Immature natural killer cell (primary cell): ENCODE measurements at regions not wholly inside any gene's neighbourhood (a gene's known extent, or its start where the extent isn't known, plus 50 kb on each side); places are given as distances from the start of the nearest gene placed in this dataset.

Experiments used
- DNase-seq, 3 donors: peaks; one replicate each; pipeline ENCODE4 v3.0.0; 2022; ENCODE audit warnings: mixed read lengths in 1 of 3
- H3K27ac Mint-ChIP-seq, 6 donors: one replicate each; pipeline ENCODE4 v1.8.0; 2020; ENCODE audit warnings: mixed read lengths in 6 of 6, mild to moderate bottlenecking in 5 of 6, inconsistent platforms in 4 of 6, moderate library complexity in 3 of 6
- H3K27me3 Mint-ChIP-seq, 3 donors: one replicate each; pipeline ENCODE4 v1.8.0; 2020 to 2021; ENCODE audit warnings: low read depth in 3 of 3, mild to moderate bottlenecking in 3 of 3, mixed read lengths in 3 of 3, moderate library complexity in 3 of 3, inconsistent platforms in 1 of 3
- H3K36me3 Mint-ChIP-seq, 3 donors: one replicate each; pipeline ENCODE4 v1.8.0; 2020; ENCODE audit warnings: mixed read lengths in 3 of 3, inconsistent platforms in 2 of 3, mild to moderate bottlenecking in 2 of 3
- H3K4me1 Mint-ChIP-seq, 2 donors: one replicate each; pipeline ENCODE4 v1.8.0; 2020; ENCODE audit warnings: inconsistent platforms in 2 of 2, mild to moderate bottlenecking in 2 of 2, mixed read lengths in 2 of 2, moderate library complexity in 1 of 2
- H3K4me3 Mint-ChIP-seq, 5 donors: one replicate each; pipeline ENCODE4 v1.8.0; 2020; ENCODE audit warnings: mild to moderate bottlenecking in 5 of 5, mixed read lengths in 5 of 5, inconsistent platforms in 3 of 5, moderate library complexity in 3 of 5
- H3K9me3 Mint-ChIP-seq, 6 donors: one replicate each; pipeline ENCODE4 v1.8.0; 2020; ENCODE audit warnings: mild to moderate bottlenecking in 6 of 6, mixed read lengths in 6 of 6, inconsistent platforms in 4 of 6, moderate library complexity in 3 of 6

- Mint-ChIP-seq H3K27ac (no peak overlapping the region), H3K9me3 (peaks cover 9 to 38% (median 33%) of the 10 kb centered on the region in 6 donors), H3K27me3 (peaks cover 0 to 2% (median 0%) of the 10 kb centered on the region in 3 donors), H3K36me3 (peaks cover 0 to 3% (median 0%) of the 10 kb centered on the region in 3 donors), H3K4me3 (no peak overlapping the region), H3K4me1 (no peaks in the 10 kb centered on the region)
- DNase-seq: no peak
These were observed 85.7 kb upstream of the GALNT13 start for GRCh38 chr2:153786016-153786415.

DNA sequence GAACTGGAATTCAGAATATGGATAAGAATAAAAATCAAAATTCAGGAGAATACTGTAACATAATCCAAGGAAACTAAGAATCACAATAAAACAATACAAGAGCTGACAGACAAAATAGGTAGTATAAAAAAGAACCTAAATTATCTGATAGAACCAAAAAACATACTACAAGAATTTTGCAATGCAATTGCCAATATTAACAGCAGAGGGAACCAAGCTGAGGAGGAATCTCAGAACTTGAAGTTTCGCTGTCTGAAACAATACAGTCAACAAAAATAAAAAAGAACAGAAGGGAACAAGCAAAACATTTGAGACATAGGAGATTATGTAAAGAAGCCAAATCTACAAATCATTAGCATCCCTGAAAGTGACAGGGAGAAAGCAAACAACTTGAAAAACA lies 84.1 kb upstream of the GALNT13 start:
- H3K27ac Mint-ChIP-seq: no peak overlapping the region
- DNase-seq: no peak
- H3K9me3 Mint-ChIP-seq: peaks cover 9 to 39% (median 35%) of the 10 kb centered on the region in 6 donors
- peaks cover 0 to 2% (median 0%) of the 10 kb centered on the region in 3 donors for H3K27me3 Mint-ChIP-seq
- H3K4me1 Mint-ChIP-seq: no peaks in the 10 kb centered on the region
- H3K36me3 Mint-ChIP-seq: peaks cover 0 to 3% (median 0%) of the 10 kb centered on the region in 3 donors
- H3K4me3 Mint-ChIP-seq: no peak overlapping the region

DNA sequence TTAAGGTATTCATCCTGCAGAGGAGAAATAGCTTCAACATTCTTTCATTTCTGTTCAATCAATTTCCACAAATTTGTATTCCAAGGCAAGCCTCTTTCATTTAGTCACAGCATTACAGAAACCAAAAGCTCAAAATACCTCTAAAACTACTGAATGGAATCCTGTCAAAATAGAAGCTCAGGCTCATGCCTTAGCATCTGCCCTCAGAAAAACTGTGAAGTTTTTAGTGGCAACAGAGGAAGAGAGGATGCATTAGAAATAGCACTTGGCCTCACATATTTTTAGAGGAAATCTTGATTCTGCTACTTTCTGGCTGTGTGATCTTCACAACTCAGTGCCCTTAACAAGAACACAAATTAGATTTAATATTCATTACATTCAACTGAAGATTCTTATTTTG lies 69.1 kb upstream of the GALNT13 start:
- no peak for DNase-seq
- no peaks in the 10 kb centered on the region for H3K27me3 Mint-ChIP-seq
- no peak overlapping the region for H3K27ac Mint-ChIP-seq
- peaks cover 3 to 20% (median 7%) of the 10 kb centered on the region in 6 donors for H3K9me3 Mint-ChIP-seq
- H3K4me1 Mint-ChIP-seq: no peaks in the 10 kb centered on the region
- no peak overlapping the region for H3K4me3 Mint-ChIP-seq
- H3K36me3 Mint-ChIP-seq: no peaks in the 10 kb centered on the region

- no peak for DNase-seq
- Mint-ChIP-seq H3K4me3 (no peak overlapping the region), H3K4me1 (no peaks in the 10 kb centered on the region), H3K36me3 (no peaks in the 10 kb centered on the region), H3K27me3 (peaks cover 0 to 1% (median 0%) of the 10 kb centered on the region in 3 donors), H3K27ac (no peak overlapping the region), H3K9me3 (peaks cover 3 to 24% (median 8%) of the 10 kb centered on the region in 6 donors)
These were observed 63.0 kb upstream of the GALNT13 start for GRCh38 chr2:153808679-153809078.

DNA sequence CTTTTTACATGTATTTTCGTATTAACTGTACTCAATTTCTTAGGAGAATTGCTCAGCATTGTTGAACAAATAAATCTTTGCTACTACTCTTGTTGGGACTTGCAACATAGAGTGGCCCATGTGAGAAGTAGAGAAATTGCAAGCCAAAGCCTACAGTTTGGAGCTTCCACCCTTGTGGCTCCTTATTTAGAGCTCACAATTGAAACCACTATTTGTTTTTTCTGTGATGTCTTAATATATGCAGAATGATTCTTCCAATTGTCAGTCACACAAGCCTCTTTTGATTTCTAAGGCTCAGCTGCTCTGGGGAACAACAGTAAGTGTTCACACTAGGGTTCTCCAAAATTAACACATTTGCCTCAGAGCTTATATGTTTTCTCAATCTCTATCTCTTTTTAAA lies 60.2 kb upstream of the GALNT13 start:
- Mint-ChIP-seq H3K27me3 (peaks cover 0 to 1% (median 0%) of the 10 kb centered on the region in 3 donors), H3K4me3 (no peak overlapping the region), H3K36me3 (no peaks in the 10 kb centered on the region), H3K27ac (no peak overlapping the region), H3K9me3 (peaks cover 7 to 39% (median 11%) of the 10 kb centered on the region in 6 donors), H3K4me1 (no peaks in the 10 kb centered on the region)
- no peak for DNase-seq

DNA sequence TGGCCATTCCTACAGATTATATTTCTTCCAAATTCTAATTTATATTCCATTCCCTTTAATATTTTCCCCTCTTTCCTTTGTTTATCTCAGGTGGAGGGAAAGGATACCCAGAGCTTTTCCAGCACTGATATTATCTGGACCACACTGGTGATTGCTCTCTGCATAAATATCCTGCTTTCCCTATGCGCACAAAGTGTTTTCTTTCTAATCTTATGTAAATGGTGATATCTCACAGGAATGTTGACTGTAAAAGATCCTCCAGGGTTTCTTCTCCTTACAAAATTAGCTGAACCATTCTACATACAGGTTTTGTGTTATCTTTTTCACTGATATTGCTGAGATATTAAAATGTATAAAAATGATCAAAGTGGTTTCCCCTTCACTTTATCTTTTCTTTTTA lies 59.1 kb upstream of the GALNT13 start:
- peaks cover 0 to 1% (median 0%) of the 10 kb centered on the region in 3 donors for H3K27me3 Mint-ChIP-seq
- no peaks in the 10 kb centered on the region for H3K4me1 Mint-ChIP-seq
- H3K27ac Mint-ChIP-seq: no peak overlapping the region
- peaks cover 10 to 44% (median 15%) of the 10 kb centered on the region in 6 donors for H3K9me3 Mint-ChIP-seq
- H3K4me3 Mint-ChIP-seq: no peak overlapping the region
- no peak for DNase-seq
- no peaks in the 10 kb centered on the region for H3K36me3 Mint-ChIP-seq

DNA sequence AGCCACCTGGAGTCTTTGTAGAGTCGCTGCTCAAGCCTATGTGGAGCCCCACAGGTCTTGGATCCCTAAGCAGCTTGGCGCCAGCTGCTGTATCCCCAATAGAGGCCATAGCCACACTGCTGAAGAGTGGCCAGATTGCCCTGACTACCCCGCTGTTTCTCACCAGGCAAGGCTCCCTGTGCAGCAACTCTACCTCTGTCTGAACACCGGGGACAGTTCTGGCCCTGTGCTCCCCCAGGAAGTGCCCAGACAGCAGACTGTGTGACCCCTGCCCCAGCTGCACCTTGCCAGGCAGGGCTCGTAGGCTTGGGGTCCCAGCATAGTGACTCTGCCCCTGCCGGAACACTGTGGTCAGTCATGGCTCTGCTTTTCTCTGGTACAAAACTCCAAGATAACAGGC lies 53.5 kb upstream of the GALNT13 start:
- H3K9me3 Mint-ChIP-seq: peaks cover 13 to 42% (median 20%) of the 10 kb centered on the region in 6 donors
- no peaks in the 10 kb centered on the region for H3K4me1 Mint-ChIP-seq
- no peak overlapping the region for H3K27ac Mint-ChIP-seq
- DNase-seq: no peak
- no peaks in the 10 kb centered on the region for H3K27me3 Mint-ChIP-seq
- H3K4me3 Mint-ChIP-seq: no peak overlapping the region
- no peaks in the 10 kb centered on the region for H3K36me3 Mint-ChIP-seq

DNA sequence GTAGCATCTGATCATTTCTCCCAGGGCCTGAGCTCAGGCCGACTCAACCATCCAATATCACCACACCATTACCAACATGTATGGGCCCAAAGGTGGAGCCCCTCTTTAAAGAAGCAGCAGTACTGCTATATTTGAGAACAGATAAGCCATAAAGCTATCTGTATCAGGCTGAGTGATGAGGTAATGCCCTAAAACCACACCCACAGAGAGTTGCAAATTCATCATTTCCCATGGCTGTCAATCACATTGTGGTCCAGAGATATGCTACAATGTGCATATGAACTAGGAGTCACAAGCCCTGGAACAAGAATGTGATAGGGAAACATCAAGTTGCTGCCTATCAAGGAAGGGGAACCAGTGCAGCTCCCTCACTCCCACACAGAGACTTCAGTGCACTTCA lies 52.6 kb upstream of the GALNT13 start:
- no peaks in the 10 kb centered on the region for H3K27me3 Mint-ChIP-seq
- no peak overlapping the region for H3K27ac Mint-ChIP-seq
- H3K36me3 Mint-ChIP-seq: no peaks in the 10 kb centered on the region

DNA sequence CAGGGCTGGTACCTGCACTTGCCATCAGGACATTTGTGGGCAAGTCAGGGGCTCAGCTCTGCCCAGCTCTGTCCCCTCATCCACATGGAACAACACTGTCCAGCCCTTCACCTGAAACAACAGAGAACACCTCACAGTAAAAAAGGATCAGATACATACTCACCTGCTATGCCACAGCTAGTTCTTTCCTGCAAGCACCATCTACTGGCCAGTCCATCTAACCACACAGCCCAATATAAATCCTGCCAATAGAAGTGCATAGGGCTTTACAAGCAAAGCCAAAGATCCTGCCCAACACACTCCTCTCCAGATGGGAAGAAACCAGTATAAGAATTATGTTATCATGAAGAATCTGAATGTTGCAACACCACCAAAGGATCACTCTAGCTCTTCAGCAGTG lies 52.2 kb upstream of the GALNT13 start:
- no peak overlapping the region for H3K27ac Mint-ChIP-seq
- peaks cover 8 to 33% (median 17%) of the 10 kb centered on the region in 6 donors for H3K9me3 Mint-ChIP-seq
- H3K4me3 Mint-ChIP-seq: no peak overlapping the region
- no peaks in the 10 kb centered on the region for H3K27me3 Mint-ChIP-seq
- H3K36me3 Mint-ChIP-seq: no peaks in the 10 kb centered on the region
- DNase-seq: no peak
- H3K4me1 Mint-ChIP-seq: no peaks in the 10 kb centered on the region

More for the DNA sequence above, 52.6 kb upstream of the GALNT13 start:
- H3K4me3 Mint-ChIP-seq: no peak overlapping the region
- H3K9me3 Mint-ChIP-seq: peaks cover 10 to 35% (median 17%) of the 10 kb centered on the region in 6 donors
- no peaks in the 10 kb centered on the region for H3K4me1 Mint-ChIP-seq
- DNase-seq: no peak
